ENCODE measurements at regions not wholly inside any gene's neighbourhood (a gene's known extent, or its start where the extent isn't known, plus 50 kb on each side); places are given as distances from the start of the nearest gene placed in this dataset.

- Histone ChIP-seq H3K4me2 (ENCODE audit: insufficient read depth, low read length) (no peak overlapping the region), H3K79me2 (ENCODE audit: control insufficient read depth, insufficient read depth, low read length) (no peaks in the 10 kb centered on the region), H3K9me1 (ENCODE audit: control insufficient read depth, insufficient read depth, low read length) (no peaks in the 10 kb centered on the region), H3K9me3 (replicated peaks; ENCODE audit: control insufficient read depth, insufficient read depth, low read depth, low read length) (no peaks in the 10 kb centered on the region), H2AFZ (ENCODE audit: low read depth, low read length) (no peak overlapping the region), H3K27ac (ENCODE audit: extremely low read depth, low read depth, low read length) (no peak overlapping the region), H3K4me1 (replicated peaks in 1 of 2; ENCODE audit: control insufficient read depth in 2 of 2, insufficient read depth in 2 of 2, low read length in 2 of 2) (no peaks in the 10 kb centered on the region), H3K36me3 (ENCODE audit: control insufficient read depth, insufficient read depth, low read length) (no peaks in the 10 kb centered on the region), H4K20me1 (replicated peaks; ENCODE audit: control insufficient read depth, insufficient read depth, low read length) (no peaks in the 10 kb centered on the region), H3K4me3 (no peak overlapping the region), H3K27me3 (ENCODE audit: control insufficient read depth in 2 of 2, insufficient read depth in 2 of 2, low read length in 2 of 2) (no peaks in the 10 kb centered on the region), H3K9ac (ENCODE audit: insufficient read depth in 1 of 2, low read depth in 2 of 2, low read length in 2 of 2) (no peak overlapping the region)
- no peak for DNase-seq (ENCODE audit: extremely low read depth in 1 of 4, low spot score in 3 of 4)
- POLR2A ChIA-PET, result no interaction called here
- CTCF ChIA-PET (ENCODE audit: low intra/inter-chr PET ratio), result no interaction called here
- no peak for TF ChIP-seq ZNF174 (CRISPR knock-in tag; IDR thresholded peaks at IDR 0.05)
- no peak for TF ChIP-seq ZNF217 (CRISPR knock-in tag; IDR thresholded peaks at IDR 0.05)
- no peak for TF ChIP-seq ZBTB49 (CRISPR knock-in tag; IDR thresholded peaks at IDR 0.05; ENCODE audit: borderline replicate concordance)
- no peak for TF ChIP-seq ZNF175 (CRISPR knock-in tag; IDR thresholded peaks at IDR 0.05; ENCODE audit: low read depth)
- TF ChIP-seq ARNT (IDR thresholded peaks at IDR 0.05), result no peak
- 0% methylated on average over 1 of the region's 1 CpG for WGBS (ENCODE audit: insufficient coverage, low coverage, missing lambda C conversion rate)
- intact Hi-C loops (cut with micrococcal nuclease) (no loop called here), in situ Hi-C loops (cut with MboI) (no loop called here)
- no peak for FAIRE-seq
- ATAC-seq, result no peak
- BruUV-seq (replicated peaks), result no TSS peak
Measured at GRCh38 chr1:95984798-95985374, 736.7 kb upstream of the PTBP2 start.
